Activated T-helper 2 cell treated with anti-CD3 and anti-CD28 coated beads, Interferon-gamma antibody, Interleukin-2, Interleukin-4, amounts not matched to agents 10 μg/mL and 5 μg/mL and 100 μg/mL, durations not matched to agents 14 hours and 24 hours and 36 hours (primary cell): ENCODE measurements at regions not wholly inside any gene's neighbourhood (a gene's known extent, or its start where the extent isn't known, plus 50 kb on each side); places are given as distances from the start of the nearest gene placed in this dataset.

ENCODE experiments used
- DNase-seq: peaks from one replicate; pipeline ENCODE4 v3.0.0; 2021; ENCODE audit warnings: low spot score
- H3K27ac Mint-ChIP-seq: one replicate; pipeline ENCODE4 v1.8.0; 2021; ENCODE audit warnings: mixed read lengths
- H3K27me3 Mint-ChIP-seq: one replicate; pipeline ENCODE4 v1.8.0; 2021; ENCODE audit warnings: low read depth, mixed read lengths
- H3K36me3 Mint-ChIP-seq: one replicate; pipeline ENCODE4 v1.8.0; 2021; ENCODE audit warnings: low read depth, mixed read lengths
- H3K4me1 Mint-ChIP-seq: one replicate; pipeline ENCODE4 v1.8.0; 2021; ENCODE audit warnings: low read depth, mixed read lengths
- H3K4me3 Mint-ChIP-seq: one replicate; pipeline ENCODE4 v1.8.0; 2021; ENCODE audit warnings: low read depth, mild to moderate bottlenecking, moderate library complexity, mixed read lengths
- H3K9me3 Mint-ChIP-seq: one replicate; pipeline ENCODE4 v1.8.0; 2021; ENCODE audit warnings: mixed read lengths
- intact Hi-C: fragments of 100-400 bp; cut with micrococcal nuclease; formaldehyde crosslinking; loops from one replicate; pipeline ENCODE4 v1.15.1; 2023

GRCh38 chr4:23333556-23333945, 556.3 kb downstream of the PPARGC1A start:
- intact Hi-C loops, result loop anchor here (5.0 to 10.0 kb wide), 3 partner anchors 41 to 1141 kb away; no protein-coding TSS in a partner anchor
- Mint-ChIP-seq H3K27me3 (peaks cover 4% of the 10 kb centered on the region), H3K9me3 (peaks cover 9% of the 10 kb centered on the region), H3K4me3 (no peak overlapping the region), H3K36me3 (no peaks in the 10 kb centered on the region), H3K27ac (peak overlapping the region; percentile 76), H3K4me1 (peaks cover 30% of the 10 kb centered on the region)
- peak; percentile 19 for DNase-seq

- no peak overlapping the region for H3K4me3 Mint-ChIP-seq
Observed at GRCh38 chr4:23332313-23332712, 557.5 kb downstream of the PPARGC1A start.

GRCh38 chr4:23327120-23327519, 562.7 kb downstream of the PPARGC1A start:
- intact Hi-C loops, result no loop called here
- Mint-ChIP-seq H3K27me3 (no peaks in the 10 kb centered on the region), H3K4me1 (peaks cover 13% of the 10 kb centered on the region), H3K4me3 (no peak overlapping the region), H3K36me3 (no peaks in the 10 kb centered on the region), H3K27ac (no peak overlapping the region), H3K9me3 (no peaks in the 10 kb centered on the region)
- DNase-seq, result no peak

More at GRCh38 chr4:23332313-23332712, 557.5 kb downstream of the PPARGC1A start:
- Mint-ChIP-seq H3K27ac (no peak overlapping the region), H3K4me1 (peaks cover 30% of the 10 kb centered on the region), H3K9me3 (peaks cover 3% of the 10 kb centered on the region), H3K27me3 (no peaks in the 10 kb centered on the region), H3K36me3 (no peaks in the 10 kb centered on the region)
- intact Hi-C loops, result loop anchor here (5.0 to 10.0 kb wide), 3 partner anchors 40 to 1142 kb away; no protein-coding TSS in a partner anchor
- DNase-seq, result no peak

GRCh38 chr4:23324021-23324690, 565.7 kb downstream of the PPARGC1A start:
- Mint-ChIP-seq H3K36me3 (no peaks in the 10 kb centered on the region), H3K27me3 (no peaks in the 10 kb centered on the region)

GRCh38 chr4:23323436-23323835, 566.4 kb downstream of the PPARGC1A start:
- Mint-ChIP-seq H3K27ac (no peak overlapping the region), H3K4me3 (no peak overlapping the region), H3K9me3 (no peaks in the 10 kb centered on the region), H3K36me3 (no peaks in the 10 kb centered on the region), H3K27me3 (no peaks in the 10 kb centered on the region), H3K4me1 (peaks cover 14% of the 10 kb centered on the region)
- DNase-seq, result no peak
- intact Hi-C loops, result no loop called here

More at GRCh38 chr4:23324021-23324690, 565.7 kb downstream of the PPARGC1A start:
- H3K4me3 Mint-ChIP-seq, result no peak overlapping the region
- no peak for DNase-seq
- H3K27ac Mint-ChIP-seq, result no peak overlapping the region
- H3K4me1 Mint-ChIP-seq, result peaks cover 14% of the 10 kb centered on the region
- intact Hi-C loops, result no loop called here
- H3K9me3 Mint-ChIP-seq, result no peaks in the 10 kb centered on the region

GRCh38 chr4:23322732-23323131, 567.1 kb downstream of the PPARGC1A start:
- peaks cover 13% of the 10 kb centered on the region for H3K4me1 Mint-ChIP-seq
- intact Hi-C loops, result no loop called here
- H3K4me3 Mint-ChIP-seq, result no peak overlapping the region
- H3K36me3 Mint-ChIP-seq, result no peaks in the 10 kb centered on the region
- H3K9me3 Mint-ChIP-seq, result no peaks in the 10 kb centered on the region
- no peak for DNase-seq
- no peak overlapping the region for H3K27ac Mint-ChIP-seq
- peaks cover 2% of the 10 kb centered on the region for H3K27me3 Mint-ChIP-seq

- intact Hi-C loops, result no loop called here
- Mint-ChIP-seq H3K27me3 (peaks cover 2% of the 10 kb centered on the region), H3K36me3 (no peaks in the 10 kb centered on the region), H3K4me3 (no peak overlapping the region), H3K4me1 (peaks cover 10% of the 10 kb centered on the region), H3K9me3 (no peaks in the 10 kb centered on the region), H3K27ac (no peak overlapping the region)
- DNase-seq, result no peak
Observed at GRCh38 chr4:23320931-23321587, 568.8 kb downstream of the PPARGC1A start.

GRCh38 chr4:23312686-23313085, 577.2 kb downstream of the PPARGC1A start:
- Mint-ChIP-seq H3K36me3 (no peaks in the 10 kb centered on the region), H3K27me3 (peaks cover 10% of the 10 kb centered on the region), H3K4me3 (no peak overlapping the region), H3K9me3 (no peaks in the 10 kb centered on the region), H3K4me1 (no peaks in the 10 kb centered on the region), H3K27ac (no peak overlapping the region)
- no peak for DNase-seq
- intact Hi-C loops, result no loop called here

GRCh38 chr4:23311983-23312382, 577.9 kb downstream of the PPARGC1A start:
- H3K9me3 Mint-ChIP-seq, result no peaks in the 10 kb centered on the region
- no peak overlapping the region for H3K4me3 Mint-ChIP-seq
- no peak overlapping the region for H3K27ac Mint-ChIP-seq
- peaks cover 10% of the 10 kb centered on the region for H3K27me3 Mint-ChIP-seq
- no peak for DNase-seq
- intact Hi-C loops, result no loop called here
- no peaks in the 10 kb centered on the region for H3K36me3 Mint-ChIP-seq
- no peaks in the 10 kb centered on the region for H3K4me1 Mint-ChIP-seq

GRCh38 chr4:23305026-23305425, 584.8 kb downstream of the PPARGC1A start:
- intact Hi-C loops, result loop anchor here (1.0 kb wide), 1 partner anchor 29 kb away; no protein-coding TSS in a partner anchor
- DNase-seq, result no peak
- H3K36me3 Mint-ChIP-seq, result no peaks in the 10 kb centered on the region
- no peaks in the 10 kb centered on the region for H3K27me3 Mint-ChIP-seq
- no peaks in the 10 kb centered on the region for H3K9me3 Mint-ChIP-seq
- H3K4me1 Mint-ChIP-seq, result peaks cover 8% of the 10 kb centered on the region
- H3K4me3 Mint-ChIP-seq, result no peak overlapping the region
- no peak overlapping the region for H3K27ac Mint-ChIP-seq

- DNase-seq, result no peak
- Mint-ChIP-seq H3K4me3 (no peak overlapping the region), H3K36me3 (no peaks in the 10 kb centered on the region), H3K27ac (no peak overlapping the region), H3K9me3 (no peaks in the 10 kb centered on the region), H3K27me3 (peaks cover 2% of the 10 kb centered on the region), H3K4me1 (peaks cover 8% of the 10 kb centered on the region)
- intact Hi-C loops, result no loop called here
Observed at GRCh38 chr4:23298371-23298770, 591.5 kb downstream of the PPARGC1A start.

GRCh38 chr4:23297327-23297726, 592.5 kb downstream of the PPARGC1A start:
- no peak overlapping the region for H3K4me3 Mint-ChIP-seq

GRCh38 chr4:23291139-23291538, 598.4 kb downstream of the GBA3 start:
- Mint-ChIP-seq H3K4me3 (no peak overlapping the region), H3K27ac (no peak overlapping the region), H3K4me1 (peaks cover 6% of the 10 kb centered on the region), H3K36me3 (no peaks in the 10 kb centered on the region), H3K27me3 (peaks cover 14% of the 10 kb centered on the region), H3K9me3 (no peaks in the 10 kb centered on the region)
- intact Hi-C loops, result loop anchor here (5.0 kb wide), 1 partner anchor 41 kb away; no protein-coding TSS in a partner anchor
- no peak for DNase-seq

More at GRCh38 chr4:23297327-23297726, 592.5 kb downstream of the PPARGC1A start:
- no peak overlapping the region for H3K27ac Mint-ChIP-seq
- DNase-seq, result no peak
- H3K36me3 Mint-ChIP-seq, result no peaks in the 10 kb centered on the region
- intact Hi-C loops, result no loop called here
- H3K4me1 Mint-ChIP-seq, result peaks cover 7% of the 10 kb centered on the region
- no peaks in the 10 kb centered on the region for H3K9me3 Mint-ChIP-seq
- H3K27me3 Mint-ChIP-seq, result peaks cover 2% of the 10 kb centered on the region
